GM13976 (cell line): ENCODE measurements at regions not wholly inside any gene's neighbourhood (a gene's known extent, or its start where the extent isn't known, plus 50 kb on each side); places are given as distances from the start of the nearest gene placed in this dataset.

Source experiments
- DNase-seq: peaks from one replicate; pipeline ENCODE4 v3.0.0; 2012; ENCODE audit warnings: low spot score
- CTCF ChIP-seq: IDR thresholded peaks from 2 replicates; pipeline ENCODE4 v1.5.1; 2012; ENCODE audit warnings: borderline replicate concordance, mild to moderate bottlenecking; ENCODE audit not compliant: insufficient read depth; ENCODE audit errors: extremely low read depth, missing control alignments, control extremely low read depth
- in situ Hi-C: fragments of 300-500 bp; cut with MboI; formaldehyde crosslinking; loops from one replicate; pipeline ENCODE4 v1.12.0; 2022; ENCODE audit warnings: low sequenced_read_pairs, mixed read lengths, inconsistent platforms; ENCODE audit not compliant: unreplicated experiment

- no peak for DNase-seq
- in situ Hi-C loops = no loop called here
- no peak for TF ChIP-seq CTCF
Measured at GRCh38 chr1:194044892-194045291, 858.5 kb upstream of the B3GALT2 start.

- in situ Hi-C loops = no loop called here
- no peak for TF ChIP-seq CTCF
- no peak for DNase-seq
Measured at GRCh38 chr1:194043984-194044755, 857.8 kb upstream of the B3GALT2 start.

- no peak for DNase-seq
- in situ Hi-C loops = no loop called here
- no peak for TF ChIP-seq CTCF
Measured at GRCh38 chr1:194042736-194043135, 856.3 kb upstream of the B3GALT2 start.

GRCh38 chr1:194040496-194040895 is 854.1 kb upstream of the B3GALT2 start:
- in situ Hi-C loops = no loop called here
- TF ChIP-seq CTCF = no peak
- DNase-seq = no peak

- no peak for TF ChIP-seq CTCF
- in situ Hi-C loops = no loop called here
- no peak for DNase-seq
Measured at GRCh38 chr1:194039578-194039977, 853.2 kb upstream of the B3GALT2 start.

- in situ Hi-C loops = no loop called here
- no peak for TF ChIP-seq CTCF
Measured at GRCh38 chr1:194033646-194034045, 847.2 kb upstream of the B3GALT2 start.

More at GRCh38 chr1:194033646-194034045, 847.2 kb upstream of the B3GALT2 start:
- DNase-seq = no peak
